GM12878 (cell line): ENCODE measurements at regions not wholly inside any gene's neighbourhood (a gene's known extent, or its start where the extent isn't known, plus 50 kb on each side); places are given as distances from the start of the nearest gene placed in this dataset.

Experiments
- BMI1 ChIP-seq: fragments of 450-650 bp; IDR thresholded peaks from 2 replicates; pipeline ENCODE4 v1.6.1; 2016; ENCODE audit warnings: mild to moderate bottlenecking, moderate library complexity, borderline replicate concordance
- CBX5 ChIP-seq: sonication (generic); IDR thresholded peaks from 2 replicates; pipeline ENCODE4 v1.6.1; 2016; ENCODE audit warnings: low read depth, moderate library complexity, mild to moderate bottlenecking, inconsistent platforms
- CUX1 ChIP-seq: IDR thresholded peaks from 2 replicates; pipeline ENCODE4 v1.6.1; 2012; ENCODE audit warnings: improper control_type of control experiment, low read depth, low read length; ENCODE audit not compliant: insufficient replicate concordance
- KLF5 ChIP-seq: fragments of 450-650 bp; IDR thresholded peaks from 2 replicates; pipeline ENCODE4 v1.6.1; 2014; ENCODE audit warnings: mild to moderate bottlenecking; ENCODE audit not compliant: partially characterized antibody
- MEF2B ChIP-seq: fragments of 450-650 bp; IDR thresholded peaks from 2 replicates; pipeline ENCODE4 v1.6.1; 2018; ENCODE audit warnings: mild to moderate bottlenecking, moderate library complexity; ENCODE audit not compliant: partially characterized antibody, poor library complexity, severe bottlenecking
- SUPT20H ChIP-seq: IDR thresholded peaks from 2 replicates; pipeline ENCODE4 v1.6.1; 2011; ENCODE audit warnings: low read depth, mild to moderate bottlenecking, low read length, moderate library complexity, borderline replicate concordance; ENCODE audit not compliant: control insufficient read depth
- TF ChIP-seq, protein P1 (sequence below), 3 experiments: IDR thresholded peaks in 2 of 3; conservative IDR thresholded peaks in 1 of 3; 2 replicates each; pipeline ENCODE4 v1.5.1; 2011; ENCODE audit warnings: low read depth in 3 of 3, low read length in 3 of 3, mild to moderate bottlenecking in 3 of 3, control low read depth in 2 of 3, moderate library complexity in 2 of 3, inconsistent platforms in 1 of 3, mixed read lengths in 1 of 3; ENCODE audit not compliant: control insufficient read depth in 2 of 3, insufficient read depth in 1 of 3; ENCODE audit errors: extremely low read depth in 1 of 3

DNA sequence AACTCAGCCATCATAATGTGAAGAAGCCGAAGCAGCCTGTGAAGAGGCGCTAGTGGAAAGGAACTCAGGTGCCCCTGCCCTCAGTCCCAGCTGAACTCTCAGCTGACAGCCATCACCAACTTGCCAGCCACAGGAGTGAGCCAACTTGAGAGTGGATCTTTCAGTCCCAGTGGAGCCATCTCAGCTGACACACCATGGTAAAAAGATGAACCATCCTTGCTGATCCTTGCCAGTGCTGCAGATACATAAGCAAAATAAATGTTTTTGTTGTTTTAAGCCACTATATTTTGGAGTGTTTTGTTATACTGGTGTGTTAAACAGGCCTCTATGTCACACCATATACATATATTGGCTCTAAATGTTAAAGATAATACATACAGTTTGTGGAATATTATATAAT, 195.8 kb upstream of the SPRED2 start (continued):
- TF ChIP-seq CUX1 (no peak), KLF5 (no peak), BMI1 (no peak), SUPT20H (no peak), MEF2B (no peak), CBX5 (no peak)
- TF ChIP-seq, protein P1, sequence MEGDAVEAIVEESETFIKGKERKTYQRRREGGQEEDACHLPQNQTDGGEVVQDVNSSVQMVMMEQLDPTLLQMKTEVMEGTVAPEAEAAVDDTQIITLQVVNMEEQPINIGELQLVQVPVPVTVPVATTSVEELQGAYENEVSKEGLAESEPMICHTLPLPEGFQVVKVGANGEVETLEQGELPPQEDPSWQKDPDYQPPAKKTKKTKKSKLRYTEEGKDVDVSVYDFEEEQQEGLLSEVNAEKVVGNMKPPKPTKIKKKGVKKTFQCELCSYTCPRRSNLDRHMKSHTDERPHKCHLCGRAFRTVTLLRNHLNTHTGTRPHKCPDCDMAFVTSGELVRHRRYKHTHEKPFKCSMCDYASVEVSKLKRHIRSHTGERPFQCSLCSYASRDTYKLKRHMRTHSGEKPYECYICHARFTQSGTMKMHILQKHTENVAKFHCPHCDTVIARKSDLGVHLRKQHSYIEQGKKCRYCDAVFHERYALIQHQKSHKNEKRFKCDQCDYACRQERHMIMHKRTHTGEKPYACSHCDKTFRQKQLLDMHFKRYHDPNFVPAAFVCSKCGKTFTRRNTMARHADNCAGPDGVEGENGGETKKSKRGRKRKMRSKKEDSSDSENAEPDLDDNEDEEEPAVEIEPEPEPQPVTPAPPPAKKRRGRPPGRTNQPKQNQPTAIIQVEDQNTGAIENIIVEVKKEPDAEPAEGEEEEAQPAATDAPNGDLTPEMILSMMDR (IDR thresholded peaks at IDR 0.05 in 2 of 3, conservative IDR thresholded peaks at IDR 0.05 in 1 of 3; ENCODE audit: control insufficient read depth in 2 of 3, extremely low read depth in 1 of 3, insufficient read depth in 1 of 3, low read depth in 3 of 3, low read length in 3 of 3), result no peak
